K562 (cell line): ENCODE measurements at regions not wholly inside any gene's neighbourhood (a gene's known extent, or its start where the extent isn't known, plus 50 kb on each side); places are given as distances from the start of the nearest gene placed in this dataset.

ENCODE experiments used
- ATAC-seq: fragments of 200-7000 bp; cut with Tn5 transposase; 3 replicates; pipeline ENCODE4 v1.9.1; 2020; ENCODE audit warnings: moderate library complexity
- BruUV-seq: library from RNA; stranded (reverse); fragments of 400-500 nt; replicated peaks from 2 replicates; lab custom pipeline; 2021; lab: Mats Ljungman, UMichigan
- CTCF ChIA-PET: fragments of 300-600 bp; formaldehyde crosslinking; extraction: SDS; loops from one replicate; lab custom pipeline; 2021; ENCODE audit warnings: low intra/inter-chr PET ratio; lab: Yijun Ruan, JAX
- POLR2A ChIA-PET: fragments of 300-600, 350-650 bp; sonication (Branson Sonifier 250); formaldehyde crosslinking; extraction: SDS; loops from one replicate; lab custom pipeline; 2021; ENCODE audit warnings: antibody characterized with exemption, inconsistent platforms; lab: Yijun Ruan, JAX
- DNase-seq, 4 experiments: peaks; one replicate each; pipeline versions ENCODE4 v3.0.0 to v3.0.0-alpha.2; 2011 to 2018; ENCODE audit warnings: low spot score in 3 of 4, mixed read lengths in 3 of 4; ENCODE audit errors: extremely low read depth in 1 of 4
- FAIRE-seq: peaks from 2 replicates; lab custom pipeline; 2011; peaks lifted over from hg19 to GRCh38; lab: Jason Lieb, UNC
- H2AFZ ChIP-seq: 2 replicates; pipeline ENCODE4 v1.6.0; 2011; ENCODE audit warnings: low read depth, low read length, control low read depth, inconsistent platforms
- H3K27ac ChIP-seq: fragments of 200-600 bp; 3 replicates; pipeline ENCODE4 v1.8.0; 2011; ENCODE audit warnings: low read depth, mild to moderate bottlenecking, control low read depth, inconsistent platforms, low read length, moderate library complexity, mixed read lengths; ENCODE audit errors: extremely low read depth
- H3K27me3 ChIP-seq, 2 experiments: fragments of 300-600 bp in 1 of 2; 2 replicates in 1 of 2; 3 replicates in 1 of 2; pipeline versions ENCODE4 v1.6.0 to v1.8.0; 2011; ENCODE audit warnings: inconsistent platforms in 2 of 2, low read length in 2 of 2, mild to moderate bottlenecking in 1 of 2, mixed read lengths in 1 of 2, moderate library complexity in 1 of 2; ENCODE audit not compliant: control insufficient read depth in 2 of 2, insufficient read depth in 2 of 2
- H3K36me3 ChIP-seq: fragments of 300-600 bp; 3 replicates; pipeline ENCODE4 v1.8.0; 2011; ENCODE audit warnings: mild to moderate bottlenecking, low read length, inconsistent platforms; ENCODE audit not compliant: control insufficient read depth, insufficient read depth
- H3K4me1 ChIP-seq, 2 experiments: fragments of 200-600 bp in 1 of 2; replicated peaks in 1 of 2; 2 replicates in 1 of 2; 3 replicates in 1 of 2; pipeline versions ENCODE4 v1.5.1 to v1.8.0; 2011; ENCODE audit warnings: inconsistent platforms in 2 of 2, low read length in 2 of 2, mild to moderate bottlenecking in 1 of 2, mixed read lengths in 1 of 2, moderate library complexity in 1 of 2; ENCODE audit not compliant: control insufficient read depth in 2 of 2, insufficient read depth in 2 of 2
- H3K4me2 ChIP-seq: 2 replicates; pipeline ENCODE4 v1.6.1; 2011; ENCODE audit warnings: low read length, control low read depth, inconsistent platforms, mixed read lengths; ENCODE audit not compliant: insufficient read depth
- H3K4me3 ChIP-seq: fragments of 200-600 bp; sonication (generic), shearing (Covaris generic); 2 replicates; pipeline ENCODE4 v1.5.1; 2016; ENCODE audit warnings: control low read depth, inconsistent platforms
- H3K79me2 ChIP-seq: fragments of 200-600 bp; 3 replicates; pipeline ENCODE4 v1.8.0; 2011; ENCODE audit warnings: low read length, inconsistent platforms; ENCODE audit not compliant: control insufficient read depth, insufficient read depth
- H3K9ac ChIP-seq, 2 experiments: 2 replicates each; pipeline versions ENCODE4 v1.6.0 to v1.6.1; 2011; ENCODE audit warnings: low read depth in 2 of 2, low read length in 2 of 2, control low read depth in 1 of 2, inconsistent platforms in 1 of 2, mild to moderate bottlenecking in 1 of 2, mixed read lengths in 1 of 2; ENCODE audit not compliant: insufficient read depth in 1 of 2
- H3K9me1 ChIP-seq: one replicate; pipeline ENCODE4 v1.6.0; 2011; ENCODE audit warnings: inconsistent platforms, mild to moderate bottlenecking, low read length, moderate library complexity; ENCODE audit not compliant: control insufficient read depth, insufficient read depth
- H3K9me3 ChIP-seq: replicated peaks from 2 replicates; pipeline ENCODE4 v1.5.1; 2011; ENCODE audit warnings: low read depth, low read length, inconsistent platforms; ENCODE audit not compliant: control insufficient read depth, insufficient read depth
- H4K20me1 ChIP-seq: replicated peaks from 2 replicates; pipeline ENCODE4 v1.6.1; 2011; ENCODE audit warnings: low read length, inconsistent platforms, mixed read lengths; ENCODE audit not compliant: control insufficient read depth, insufficient read depth
- EHMT2 ChIP-seq: fragments of 450-650 bp; IDR thresholded peaks from 2 replicates; pipeline ENCODE4 v1.6.1; 2018; ENCODE audit warnings: antibody characterized with exemption
- FOXO4 ChIP-seq: fragments of 450-650 bp; formaldehyde crosslinking; IDR thresholded peaks from 2 replicates; pipeline ENCODE4 v1.4.0; 2020; ENCODE audit warnings: mild to moderate bottlenecking, moderate library complexity
- GABPB2 ChIP-seq: fragments of 250-450 bp; sonication (Bioruptor Pico); conservative IDR thresholded peaks from 2 replicates; pipeline ENCODE4 v1.5.1; 2021; ENCODE audit warnings: mild to moderate bottlenecking
- GTF2F1 ChIP-seq: IDR thresholded peaks from 2 replicates; pipeline ENCODE4 v1.6.1; 2011; ENCODE audit warnings: low read depth, low read length, improper control_type of control experiment
- HDAC6 ChIP-seq: IDR thresholded peaks from 2 replicates; pipeline ENCODE4 v1.6.1; 2012; ENCODE audit warnings: low read depth, mild to moderate bottlenecking, control low read depth, inconsistent platforms, low read length, moderate library complexity
- HIVEP1 ChIP-seq: fragments of 250-450 bp; sonication (Bioruptor Pico); IDR thresholded peaks from 2 replicates; pipeline ENCODE4 v1.4.0; 2020; ENCODE audit warnings: mild to moderate bottlenecking
- MYNN ChIP-seq, 2 experiments: sonication (generic); formaldehyde crosslinking in 1 of 2; IDR thresholded peaks; 2 replicates each; pipeline versions ENCODE4 v1.5.0 to v1.6.1; 2016 to 2020; ENCODE audit warnings: antibody characterized with exemption in 1 of 2, missing genetic modification reagents in 1 of 2
- RBM22 ChIP-seq: fragments of 200-400 bp; formaldehyde crosslinking; IDR thresholded peaks from 2 replicates; pipeline ENCODE4 v1.6.1; 2018; ENCODE audit warnings: low read length, low read depth; ENCODE audit not compliant: poor library complexity, severe bottlenecking
- ZNF253 ChIP-seq: fragments of 250-450 bp; sonication (Bioruptor Pico); conservative IDR thresholded peaks from 2 replicates; pipeline ENCODE4 v1.6.1; 2021; ENCODE audit warnings: mild to moderate bottlenecking
- ZNF384 ChIP-seq: IDR thresholded peaks from 2 replicates; pipeline ENCODE4 v1.6.1; 2012; ENCODE audit warnings: low read depth, low read length, improper control_type of control experiment
- ZNF696 ChIP-seq: fragments of 250-450 bp; sonication (Bioruptor Pico); conservative IDR thresholded peaks from 2 replicates; pipeline ENCODE4 v1.4.0; 2020; ENCODE audit warnings: mild to moderate bottlenecking, moderate library complexity
- ZNF79 ChIP-seq: fragments of 250-450 bp; sonication (Bioruptor Pico); IDR thresholded peaks from 2 replicates; pipeline ENCODE4 v1.4.0; 2020; ENCODE audit warnings: low read depth, mild to moderate bottlenecking, moderate library complexity
- WGBS: fragments of 100-300 bp; shearing (Covaris generic); methylation state at CpG from one replicate; pipeline ENCODE4 v1.1.6; 2016; ENCODE audit warnings: low coverage, mixed read lengths; ENCODE audit not compliant: insufficient coverage; ENCODE audit errors: missing lambda C conversion rate; 5-methylcytosine and 5-hydroxymethylcytosine counted together
- in situ Hi-C: fragments of 300-500 bp; cut with MboI; formaldehyde crosslinking; loops from 4 replicates; pipeline ENCODE4 v1.15.0; 2018; ENCODE audit warnings: inconsistent platforms, mixed read lengths
- intact Hi-C: fragments of 100-400 bp; cut with micrococcal nuclease; formaldehyde crosslinking; loops from 2 replicates; pipeline ENCODE4 v1.14.2; 2022
- TF ChIP-seq, protein P1 (sequence below), 2 experiments: fragments of 450-650 bp; formaldehyde crosslinking in 1 of 2; IDR thresholded peaks; 2 replicates each; pipeline versions ENCODE4 v1.4.0 to v1.6.1; 2014 to 2020; ENCODE audit warnings: mild to moderate bottlenecking in 2 of 2, borderline replicate concordance in 1 of 2, low read depth in 1 of 2

- no peak for DNase-seq
- ChIA-PET POLR2A (interaction anchor here (0.9 kb wide), 1 partner anchor 16 kb away, joined by 3 read pairs; no protein-coding TSS in a partner anchor), CTCF (no interaction called here)
- H3K9me1 ChIP-seq, result no peaks in the 10 kb centered on the region
- H3K4me1 ChIP-seq, result no peaks in the 10 kb centered on the region
- ATAC-seq, result no peak
- in situ Hi-C loops (no loop called here), intact Hi-C loops (no loop called here)
- WGBS, result no CpG with 5 or more reads among the region's 1 CpG
- no peak overlapping the region for H3K4me3 ChIP-seq
- no peaks in the 10 kb centered on the region for H4K20me1 ChIP-seq
- no peaks in the 10 kb centered on the region for H3K9me3 ChIP-seq
- no peak overlapping the region for H2AFZ ChIP-seq
- BruUV-seq, result no TSS peak
- no peaks in the 10 kb centered on the region for H3K36me3 ChIP-seq
- no peaks in the 10 kb centered on the region for H3K27me3 ChIP-seq
- H3K4me2 ChIP-seq, result no peak overlapping the region
- no peaks in the 10 kb centered on the region for H3K79me2 ChIP-seq
- no peak for FAIRE-seq
- no peak overlapping the region for H3K9ac ChIP-seq
- no peak overlapping the region for H3K27ac ChIP-seq
- TF ChIP-seq, protein P1, sequence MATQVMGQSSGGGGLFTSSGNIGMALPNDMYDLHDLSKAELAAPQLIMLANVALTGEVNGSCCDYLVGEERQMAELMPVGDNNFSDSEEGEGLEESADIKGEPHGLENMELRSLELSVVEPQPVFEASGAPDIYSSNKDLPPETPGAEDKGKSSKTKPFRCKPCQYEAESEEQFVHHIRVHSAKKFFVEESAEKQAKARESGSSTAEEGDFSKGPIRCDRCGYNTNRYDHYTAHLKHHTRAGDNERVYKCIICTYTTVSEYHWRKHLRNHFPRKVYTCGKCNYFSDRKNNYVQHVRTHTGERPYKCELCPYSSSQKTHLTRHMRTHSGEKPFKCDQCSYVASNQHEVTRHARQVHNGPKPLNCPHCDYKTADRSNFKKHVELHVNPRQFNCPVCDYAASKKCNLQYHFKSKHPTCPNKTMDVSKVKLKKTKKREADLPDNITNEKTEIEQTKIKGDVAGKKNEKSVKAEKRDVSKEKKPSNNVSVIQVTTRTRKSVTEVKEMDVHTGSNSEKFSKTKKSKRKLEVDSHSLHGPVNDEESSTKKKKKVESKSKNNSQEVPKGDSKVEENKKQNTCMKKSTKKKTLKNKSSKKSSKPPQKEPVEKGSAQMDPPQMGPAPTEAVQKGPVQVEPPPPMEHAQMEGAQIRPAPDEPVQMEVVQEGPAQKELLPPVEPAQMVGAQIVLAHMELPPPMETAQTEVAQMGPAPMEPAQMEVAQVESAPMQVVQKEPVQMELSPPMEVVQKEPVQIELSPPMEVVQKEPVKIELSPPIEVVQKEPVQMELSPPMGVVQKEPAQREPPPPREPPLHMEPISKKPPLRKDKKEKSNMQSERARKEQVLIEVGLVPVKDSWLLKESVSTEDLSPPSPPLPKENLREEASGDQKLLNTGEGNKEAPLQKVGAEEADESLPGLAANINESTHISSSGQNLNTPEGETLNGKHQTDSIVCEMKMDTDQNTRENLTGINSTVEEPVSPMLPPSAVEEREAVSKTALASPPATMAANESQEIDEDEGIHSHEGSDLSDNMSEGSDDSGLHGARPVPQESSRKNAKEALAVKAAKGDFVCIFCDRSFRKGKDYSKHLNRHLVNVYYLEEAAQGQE (IDR thresholded peaks at IDR 0.05; ENCODE audit: borderline replicate concordance), result no peak
- TF ChIP-seq, protein P1 (CRISPR knock-in tag; IDR thresholded peaks at IDR 0.05; ENCODE audit: low read depth), result no peak
- TF ChIP-seq ZNF253 (CRISPR knock-in tag) (no peak), HDAC6 (no peak), ZNF79 (CRISPR knock-in tag) (no peak), ZNF696 (CRISPR knock-in tag) (no peak), ZNF384 (no peak), EHMT2 (no peak), HIVEP1 (CRISPR knock-in tag) (no peak), GTF2F1 (no peak), GABPB2 (CRISPR knock-in tag) (no peak), FOXO4 (CRISPR knock-in tag) (no peak), RBM22 (no peak), MYNN (IDR thresholded peaks at IDR 0.05) (no peak), MYNN (CRISPR knock-in tag; IDR thresholded peaks at IDR 0.05) (no peak)
Measured at GRCh38 chr9:11992866-11993265, 700.3 kb upstream of the TYRP1 start.
